ENCODE measurements at regions not wholly inside any gene's neighbourhood (a gene's known extent, or its start where the extent isn't known, plus 50 kb on each side); places are given as distances from the start of the nearest gene placed in this dataset.
"Not testable (repeated sequence)": the region's sequence is repeated elsewhere in the genome, so short reads cannot be mapped to it uniquely, and the experiment has no call there.

DNA sequence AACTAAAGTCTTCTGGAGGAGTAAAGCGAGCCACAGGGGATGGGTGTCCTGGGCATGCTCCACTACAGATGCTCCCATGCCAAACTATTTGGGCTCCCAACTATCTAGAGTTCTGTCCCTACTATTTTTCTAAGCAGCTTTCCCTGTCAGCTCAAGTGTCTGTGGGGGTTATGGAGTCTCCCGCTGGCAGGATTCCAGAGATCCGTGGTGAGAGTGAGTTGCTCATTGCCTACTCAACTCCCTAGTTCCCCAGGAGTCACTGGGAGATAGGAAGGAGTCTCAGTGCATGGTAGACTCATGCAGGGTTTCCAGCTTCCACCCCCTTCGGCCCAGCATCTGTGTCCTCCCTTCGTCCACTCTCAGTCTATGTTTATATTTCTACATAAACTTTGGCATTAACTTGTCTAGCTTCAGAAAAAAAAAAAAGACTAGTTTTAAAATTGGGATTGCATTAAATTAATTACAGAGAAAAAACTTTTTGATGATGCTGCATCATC, 55.1 kb upstream of the INPP4B start (continued):
- no peak for TF ChIP-seq SMARCA5 (IDR thresholded peaks at IDR 0.05)

- H2AFZ ChIP-seq (ENCODE audit: control insufficient read depth, low read depth, low read length); ATAC-seq; H3K4me2 ChIP-seq (ENCODE audit: control insufficient read depth, insufficient read depth); H3K27me3 ChIP-seq (replicated peaks in 1 of 2; ENCODE audit: control insufficient read depth in 2 of 2, insufficient read depth in 2 of 2, low read length in 1 of 2); POLR2A ChIA-PET; SMC1A ChIA-PET (ENCODE audit: uncharacterized antibody, unreplicated experiment); BruUV-seq (replicated peaks); intact Hi-C loops (cut with micrococcal nuclease; ENCODE audit: unreplicated experiment); H3K36me3 ChIP-seq (ENCODE audit: control insufficient read depth in 2 of 2, insufficient read depth in 2 of 2, low read length in 1 of 2); H3K27ac ChIP-seq (ENCODE audit: control insufficient read depth, insufficient read depth); FAIRE-seq; CTCF ChIA-PET; H3K4me3 ChIP-seq; H3K9me3 ChIP-seq (replicated peaks; ENCODE audit: control insufficient read depth, insufficient read depth, low read length); H3K4me1 ChIP-seq (ENCODE audit: control insufficient read depth, insufficient read depth, low read length); DNase-seq (ENCODE audit: low read depth, low spot score); H4K20me1 ChIP-seq (ENCODE audit: control insufficient read depth, insufficient read depth); in situ Hi-C loops (cut with MboI); H3K79me2 ChIP-seq (ENCODE audit: control insufficient read depth, insufficient read depth, low read length); RAD21 ChIA-PET (ENCODE audit: unreplicated experiment); H3K9ac ChIP-seq (ENCODE audit: control insufficient read depth, insufficient read depth, low read length): not testable (repeated sequence)
- WGBS (ENCODE audit: insufficient coverage, insufficient replicate concordance, low lambda C conversion rate, missing lambda C conversion rate), result 20% methylated on average over 2 of the region's 2 CpGs
These were observed 57.5 kb upstream of the INPP4B start for GRCh38 chr4:142903617-142904016.

- Histone ChIP-seq H3K9me3 (replicated peaks; ENCODE audit: control insufficient read depth, insufficient read depth, low read length) (no peaks in the 10 kb centered on the region), H4K20me1 (ENCODE audit: control insufficient read depth, insufficient read depth) (no peaks in the 10 kb centered on the region), H3K27me3 (replicated peaks in 1 of 2; ENCODE audit: control insufficient read depth in 2 of 2, insufficient read depth in 2 of 2, low read length in 1 of 2) (no peaks in the 10 kb centered on the region), H3K4me1 (ENCODE audit: control insufficient read depth, insufficient read depth, low read length) (no peaks in the 10 kb centered on the region), H3K9ac (ENCODE audit: control insufficient read depth, insufficient read depth, low read length) (no peak overlapping the region), H3K27ac (ENCODE audit: control insufficient read depth, insufficient read depth) (no peak overlapping the region), H3K4me3 (no peak overlapping the region), H3K79me2 (ENCODE audit: control insufficient read depth, insufficient read depth, low read length) (no peaks in the 10 kb centered on the region), H3K4me2 (ENCODE audit: control insufficient read depth, insufficient read depth) (no peak overlapping the region), H3K36me3 (ENCODE audit: control insufficient read depth in 2 of 2, insufficient read depth in 2 of 2, low read length in 1 of 2) (no peaks in the 10 kb centered on the region), H2AFZ (ENCODE audit: control insufficient read depth, low read depth, low read length) (no peak overlapping the region)
- ChIA-PET CTCF (interaction anchor here (1.0 kb wide), 1 partner anchor 249 kb away, joined by 3 read pairs; no protein-coding TSS in a partner anchor), RAD21 (ENCODE audit: unreplicated experiment) (interaction anchor here (0.5 kb wide), 1 partner anchor 134 kb away, joined by 3 read pairs; no protein-coding TSS in a partner anchor), SMC1A (ENCODE audit: uncharacterized antibody, unreplicated experiment) (interaction anchor here (1.4 kb wide), 1 partner anchor 29 kb away, joined by 3 read pairs; no protein-coding TSS in a partner anchor), POLR2A (no interaction called here)
- 29% methylated on average over 2 of the region's 2 CpGs for WGBS (ENCODE audit: insufficient coverage, insufficient replicate concordance, low lambda C conversion rate, missing lambda C conversion rate)
- intact Hi-C loops (cut with micrococcal nuclease; ENCODE audit: unreplicated experiment) (no loop called here), in situ Hi-C loops (cut with MboI) (no loop called here)
- no TSS peak for BruUV-seq (replicated peaks)
- no peak for DNase-seq (ENCODE audit: low read depth, low spot score)
- FAIRE-seq, result no peak
- TF ChIP-seq ZNF207 (IDR thresholded peaks at IDR 0.05; ENCODE audit: borderline replicate concordance), result no peak
- no peak for TF ChIP-seq TCF12 (IDR thresholded peaks at IDR 0.05; ENCODE audit: low read depth, low read length)
- no peak for TF ChIP-seq ZZZ3 (IDR thresholded peaks at IDR 0.05; ENCODE audit: control insufficient read depth, insufficient read length, low read depth)
- no peak for TF ChIP-seq NFYA (IDR thresholded peaks at IDR 0.05; ENCODE audit: borderline replicate concordance, low read depth, low read length)
- TF ChIP-seq, protein P1, sequence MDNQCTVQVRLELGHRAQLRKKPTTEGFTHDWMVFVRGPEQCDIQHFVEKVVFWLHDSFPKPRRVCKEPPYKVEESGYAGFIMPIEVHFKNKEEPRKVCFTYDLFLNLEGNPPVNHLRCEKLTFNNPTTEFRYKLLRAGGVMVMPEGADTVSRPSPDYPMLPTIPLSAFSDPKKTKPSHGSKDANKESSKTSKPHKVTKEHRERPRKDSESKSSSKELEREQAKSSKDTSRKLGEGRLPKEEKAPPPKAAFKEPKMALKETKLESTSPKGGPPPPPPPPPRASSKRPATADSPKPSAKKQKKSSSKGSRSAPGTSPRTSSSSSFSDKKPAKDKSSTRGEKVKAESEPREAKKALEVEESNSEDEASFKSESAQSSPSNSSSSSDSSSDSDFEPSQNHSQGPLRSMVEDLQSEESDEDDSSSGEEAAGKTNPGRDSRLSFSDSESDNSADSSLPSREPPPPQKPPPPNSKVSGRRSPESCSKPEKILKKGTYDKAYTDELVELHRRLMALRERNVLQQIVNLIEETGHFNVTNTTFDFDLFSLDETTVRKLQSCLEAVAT (IDR thresholded peaks at IDR 0.05), result no peak
- TF ChIP-seq POLR2A (IDR thresholded peaks at IDR 0.05; ENCODE audit: low read depth, low read length), result no peak
- TF ChIP-seq CEBPB (IDR thresholded peaks at IDR 0.05; ENCODE audit: borderline replicate concordance in 1 of 2, low read depth in 2 of 2, low read length in 2 of 2), result no peak
- TF ChIP-seq JUND (IDR thresholded peaks at IDR 0.05; ENCODE audit: low read depth, low read length), result no peak
- no peak for TF ChIP-seq EP300 (IDR thresholded peaks at IDR 0.05; ENCODE audit: borderline replicate concordance in 1 of 2, control insufficient read depth in 1 of 2, low read depth in 2 of 2, low read length in 2 of 2)
- TF ChIP-seq NRF1 (conservative IDR thresholded peaks at IDR 0.05; ENCODE audit: low read depth, low read length), result no peak
- TF ChIP-seq ZNF622 (IDR thresholded peaks at IDR 0.05), result no peak
- TF ChIP-seq HDGF (IDR thresholded peaks at IDR 0.05), result no peak
- no peak for TF ChIP-seq YBX1 (IDR thresholded peaks at IDR 0.05)
- no peak for TF ChIP-seq KDM1A (IDR thresholded peaks at IDR 0.05; ENCODE audit: borderline replicate concordance)
- no peak for ATAC-seq
These were observed 63.8 kb upstream of the INPP4B start for GRCh38 chr4:142909908-142910307.
